SW 1271 (cell line): ENCODE measurements at regions not wholly inside any gene's neighbourhood (a gene's known extent, or its start where the extent isn't known, plus 50 kb on each side); places are given as distances from the start of the nearest gene placed in this dataset.

ENCODE experiments used
- DNase-seq, 2 experiments: peaks; one replicate each; lab custom pipeline; 2025; lab: John Stamatoyannopoulos, UW

- DNase-seq = no peak
Observed at GRCh38 chr6:91634791-91635190, 1047.9 kb upstream of the MAP3K7 start.

DNA sequence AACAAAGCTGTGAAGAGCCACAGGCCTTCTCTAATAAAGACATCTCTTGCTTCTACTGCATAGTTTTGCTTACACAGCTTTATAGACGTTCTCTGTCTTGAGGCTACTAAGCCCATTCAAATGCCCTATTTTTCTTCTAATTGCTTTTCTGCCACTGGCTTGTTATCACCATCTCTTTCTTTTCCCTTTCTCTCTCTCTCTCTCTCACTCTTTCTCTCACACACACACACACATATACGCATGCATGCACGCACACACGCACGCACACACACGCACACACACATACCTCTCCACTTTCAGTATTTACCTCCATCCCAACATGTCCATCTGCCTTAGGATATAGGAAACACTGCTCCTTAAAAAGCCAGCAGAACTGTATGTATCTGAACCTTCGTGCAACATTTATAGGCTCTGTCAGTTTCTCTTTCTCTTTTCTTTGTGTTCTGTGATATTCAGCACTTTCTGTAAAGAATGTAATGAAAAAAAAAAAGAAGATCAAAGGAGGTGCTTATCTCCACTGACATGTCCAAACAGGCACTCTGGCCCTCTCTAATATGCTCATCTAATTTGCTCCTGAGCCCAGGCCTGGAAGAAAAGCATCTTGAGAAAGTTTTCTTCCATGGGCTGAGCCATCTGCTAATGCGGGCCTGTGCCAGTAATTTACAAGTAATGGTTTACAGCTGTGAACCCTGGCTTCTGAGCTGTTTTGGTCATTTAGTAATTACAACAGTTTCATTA, 1046.7 kb upstream of the MAP3K7 start:
- DNase-seq = no peak

- DNase-seq = no peak
Observed at GRCh38 chr6:91632308-91632707, 1045.4 kb upstream of the MAP3K7 start.

- no peak for DNase-seq
Observed at GRCh38 chr6:91631227-91631626, 1044.4 kb upstream of the MAP3K7 start.

GRCh38 chr6:91626911-91627310, 1040.0 kb upstream of the MAP3K7 start:
- no peak for DNase-seq

GRCh38 chr6:91613481-91613880, 1026.6 kb upstream of the MAP3K7 start:
- DNase-seq = no peak

GRCh38 chr6:91611190-91611589, 1024.3 kb upstream of the MAP3K7 start:
- no peak for DNase-seq

DNA sequence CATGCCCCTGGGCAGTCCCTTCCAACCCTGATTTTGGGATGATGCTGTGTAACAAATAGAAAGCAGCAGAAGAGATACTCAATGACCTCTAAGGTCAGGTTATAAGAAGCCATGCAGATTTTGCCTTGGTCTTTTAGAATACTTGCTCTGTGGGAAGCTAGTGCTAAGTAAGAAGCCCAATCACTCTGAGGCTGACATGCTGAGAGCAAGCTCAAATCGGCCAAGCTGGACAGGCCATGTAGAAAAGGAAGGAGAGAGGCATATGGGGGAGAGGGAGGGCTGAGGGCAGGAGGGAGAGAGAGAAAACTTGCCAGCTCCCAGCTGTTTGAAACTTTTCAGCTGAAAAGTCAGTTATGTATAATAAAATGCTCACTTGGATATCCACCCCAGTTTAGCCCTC, 1021.6 kb upstream of the MAP3K7 start:
- DNase-seq = no peak

DNA sequence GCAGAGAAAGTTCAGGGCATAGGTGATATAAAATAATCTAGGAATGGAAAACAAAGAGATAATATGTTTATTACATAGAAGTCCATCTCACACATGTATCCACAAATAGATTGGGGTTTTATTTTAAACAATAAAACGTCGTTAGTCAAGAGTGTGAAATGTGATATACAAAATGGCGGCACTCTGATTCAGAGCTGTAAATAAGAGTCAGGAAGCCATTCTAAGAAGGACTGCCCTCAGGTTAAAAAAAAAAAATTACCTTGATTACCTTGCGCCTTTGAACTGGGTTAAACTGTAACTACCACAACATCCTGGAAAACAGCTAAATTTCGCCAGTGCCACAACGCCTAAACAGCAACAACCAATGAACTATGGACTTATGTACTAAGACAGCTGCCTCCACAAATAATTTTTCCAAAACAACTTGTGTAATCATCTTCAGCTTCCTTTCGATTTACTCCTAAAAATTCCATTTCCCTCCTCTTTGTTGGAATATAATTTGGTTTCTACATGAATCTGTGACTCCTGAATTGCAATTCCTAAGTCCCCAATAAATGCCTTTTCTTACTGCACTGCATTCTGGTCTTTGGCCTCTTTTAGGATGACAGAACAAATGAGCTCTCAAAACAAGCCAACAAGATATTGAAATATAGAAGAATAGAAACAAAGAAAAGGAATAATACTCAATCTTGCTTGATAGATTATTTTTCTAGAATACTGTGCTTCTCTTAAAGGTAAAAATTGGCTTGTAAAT, 1019.5 kb upstream of the MAP3K7 start:
- no peak for DNase-seq

- DNase-seq = no peak
Observed at GRCh38 chr6:91600561-91600960, 1013.7 kb upstream of the MAP3K7 start.

GRCh38 chr6:91590191-91590590, 1003.3 kb upstream of the MAP3K7 start:
- no peak for DNase-seq

DNA sequence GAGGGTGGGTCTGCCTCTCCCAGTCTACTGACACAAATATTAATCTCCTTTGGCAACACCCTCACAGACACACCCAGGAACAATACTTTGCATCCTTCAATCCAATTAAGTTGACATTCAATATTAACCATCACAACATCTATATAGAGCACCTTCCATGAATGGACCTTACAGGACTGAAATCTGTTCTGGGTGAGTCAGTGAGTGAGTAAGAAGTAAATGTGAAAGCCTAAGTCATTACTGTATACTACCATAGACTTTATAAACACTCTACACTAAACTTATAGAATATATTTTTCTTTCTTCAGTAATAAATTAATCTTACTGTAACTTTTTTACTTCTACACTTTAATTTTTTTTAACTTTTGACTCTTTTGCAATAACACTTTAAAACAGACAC, 993.8 kb upstream of the MAP3K7 start:
- no peak for DNase-seq

GRCh38 chr6:91575032-91575431, 988.2 kb upstream of the MAP3K7 start:
- no peak for DNase-seq

DNA sequence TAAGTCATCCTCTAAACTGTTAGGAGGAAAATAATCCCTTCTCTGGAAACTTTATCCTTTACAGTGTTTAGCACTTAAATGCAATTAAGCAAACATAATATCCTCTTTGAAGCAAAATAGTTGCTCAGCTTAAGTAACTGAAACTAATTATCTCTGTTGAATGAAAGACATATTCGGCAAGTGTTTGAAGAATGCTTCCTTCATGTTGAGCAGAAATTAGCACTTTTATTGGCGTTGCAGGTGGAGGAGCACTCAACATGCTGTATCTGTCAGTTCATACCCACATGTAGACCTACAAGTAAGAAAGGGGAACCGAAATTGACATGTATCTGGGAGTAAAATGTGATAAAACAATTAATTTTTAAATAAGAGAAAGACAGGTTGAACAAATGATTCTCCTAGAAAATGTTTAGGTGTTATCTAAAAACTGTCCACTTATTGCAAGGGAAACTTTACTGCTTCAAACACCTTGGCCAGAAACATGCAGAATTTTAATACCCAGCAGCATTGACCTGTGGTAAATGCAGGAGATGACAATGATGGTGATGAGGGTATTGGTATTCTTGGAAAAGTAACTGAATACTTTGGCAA, 987.0 kb upstream of the MAP3K7 start:
- no peak for DNase-seq

DNA sequence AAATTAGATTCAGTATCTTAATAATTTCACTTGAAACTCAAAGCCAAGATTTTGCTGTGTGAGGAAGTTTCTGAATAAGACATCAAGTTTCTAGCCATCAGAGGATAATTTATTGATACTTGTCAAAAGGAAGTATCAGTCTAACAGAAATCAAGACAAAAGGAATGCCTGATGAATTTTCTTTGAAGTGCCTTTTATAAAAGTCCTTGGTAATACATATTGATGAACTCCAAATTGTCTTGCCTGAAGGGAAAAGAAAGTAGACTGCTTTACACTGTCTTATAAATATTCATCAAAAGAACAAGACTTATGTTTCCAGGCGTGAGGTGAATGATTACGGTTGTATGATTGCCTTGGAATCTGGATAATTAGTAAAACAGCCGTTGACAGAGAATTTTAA, 986.0 kb upstream of the MAP3K7 start:
- DNase-seq = no peak

DNA sequence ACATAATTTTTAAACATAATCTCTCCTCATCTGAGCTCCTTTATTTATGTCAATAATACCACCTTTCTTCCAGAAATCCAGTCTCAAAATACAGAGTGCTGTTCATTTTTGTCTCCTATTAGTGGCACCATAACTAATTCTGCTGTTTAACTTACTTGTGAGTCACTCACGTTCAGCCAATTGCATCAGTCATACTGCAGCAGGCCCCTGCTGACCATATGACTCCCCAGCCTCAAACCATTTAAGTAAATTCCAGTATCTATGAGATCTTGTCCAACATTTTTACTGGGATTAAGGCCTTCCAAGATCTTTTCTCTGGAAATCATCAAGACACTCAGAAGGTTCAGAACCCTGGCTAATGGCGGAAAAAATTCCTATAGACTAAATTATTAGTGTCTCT, 982.2 kb upstream of the MAP3K7 start:
- no peak for DNase-seq

GRCh38 chr6:91566467-91566866, 979.6 kb upstream of the MAP3K7 start:
- DNase-seq = peak in 1 of 2 experiments; percentile 1

DNA sequence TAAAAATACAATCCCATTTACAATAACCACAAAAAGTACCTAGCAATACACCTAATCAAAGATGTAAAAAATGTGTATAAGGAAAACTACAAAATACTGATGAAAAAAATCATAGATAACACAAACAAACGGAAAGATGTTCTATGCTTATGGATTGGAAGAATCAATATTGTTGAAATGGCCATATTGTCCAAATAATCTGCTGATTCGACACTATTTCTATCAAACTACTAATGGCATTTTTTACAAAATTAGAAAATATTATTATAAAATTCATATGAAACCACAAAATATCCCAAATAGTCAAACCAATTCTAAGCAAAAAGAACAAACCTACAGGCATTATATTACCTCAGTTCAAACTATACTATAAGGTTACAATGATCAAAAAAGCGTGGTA, 978.3 kb upstream of the MAP3K7 start:
- DNase-seq = no peak

DNA sequence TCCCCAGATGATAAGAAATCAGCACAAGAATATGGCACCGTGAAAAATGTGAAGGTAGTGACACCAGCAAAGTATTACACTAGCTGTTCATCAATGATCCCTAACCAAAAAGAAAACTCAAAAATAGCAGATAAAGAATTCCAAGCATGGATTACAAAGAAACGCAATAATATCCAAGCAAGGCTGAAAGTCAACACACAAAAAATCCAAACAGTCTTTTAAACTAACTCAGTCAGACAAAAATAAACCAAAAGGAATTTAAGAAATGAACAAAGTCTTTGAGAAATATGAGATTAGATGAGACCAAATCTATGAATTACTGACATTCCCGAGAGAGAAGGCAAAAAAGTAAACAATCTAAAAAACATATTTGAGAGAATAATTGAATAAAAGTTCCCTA, 976.1 kb upstream of the MAP3K7 start:
- no peak for DNase-seq

- no peak for DNase-seq
Observed at GRCh38 chr6:91560409-91560808, 973.5 kb upstream of the MAP3K7 start.

DNA sequence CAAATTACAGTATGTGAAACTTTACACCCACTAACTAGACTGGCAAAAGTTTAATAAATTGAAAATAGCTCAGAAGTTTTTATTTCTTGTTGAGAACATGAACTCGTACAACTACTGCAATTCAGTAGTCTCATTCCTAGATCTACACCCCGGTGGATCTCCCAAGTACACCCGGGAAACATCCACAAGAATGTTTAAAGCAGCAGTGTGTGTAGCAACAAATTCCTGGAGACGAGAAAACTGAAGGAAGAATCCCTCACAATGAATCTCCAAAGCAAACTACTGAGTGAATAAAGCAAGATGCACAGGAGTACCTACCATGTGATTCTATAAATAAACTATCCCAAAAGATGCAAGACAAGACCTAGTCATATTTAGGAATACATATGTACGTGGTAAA, 954.0 kb upstream of the MAP3K7 start:
- no peak for DNase-seq

GRCh38 chr6:91539456-91539855, 952.6 kb upstream of the MAP3K7 start:
- no peak for DNase-seq

- no peak for DNase-seq
Observed at GRCh38 chr6:91538622-91539021, 951.8 kb upstream of the MAP3K7 start.
